NCI-H1092 treated with DMSO at 0.1 percent for 48 hours (cell line): ENCODE measurements at regions not wholly inside any gene's neighbourhood (a gene's known extent, or its start where the extent isn't known, plus 50 kb on each side); places are given as distances from the start of the nearest gene placed in this dataset.

ENCODE experiments used
- DNase-seq: peaks from one replicate; lab custom pipeline; 2025; lab: John Stamatoyannopoulos, UW

- no peak for DNase-seq
Measured at GRCh38 chr6:169946971-169947370, 195.5 kb downstream of the ERMARD start.

- no peak for DNase-seq
Measured at GRCh38 chr6:169945117-169945516, 193.7 kb downstream of the ERMARD start.

GRCh38 chr6:169944415-169944814 is 193.0 kb downstream of the ERMARD start:
- DNase-seq: no peak

- no peak for DNase-seq
Measured at GRCh38 chr6:169944061-169944337, 192.6 kb downstream of the ERMARD start.

- DNase-seq: no peak
Measured at GRCh38 chr6:169943241-169944060, 192.0 kb downstream of the ERMARD start.

GRCh38 chr6:169942173-169942572 is 190.8 kb downstream of the ERMARD start:
- DNase-seq: peak; percentile 30

- no peak for DNase-seq
Measured at GRCh38 chr6:169940481-169941271, 189.3 kb downstream of the ERMARD start.

GRCh38 chr6:169939554-169940164 is 188.2 kb downstream of the ERMARD start:
- no peak for DNase-seq

- no peak for DNase-seq
Measured at GRCh38 chr6:169938731-169939130, 187.3 kb downstream of the ERMARD start.

GRCh38 chr6:169938262-169938701 is 186.9 kb downstream of the ERMARD start:
- no peak for DNase-seq

GRCh38 chr6:169937389-169938261 is 186.2 kb downstream of the ERMARD start:
- DNase-seq: peak; percentile 30

- no peak for DNase-seq
Measured at GRCh38 chr6:169936355-169936975, 185.0 kb downstream of the ERMARD start.

GRCh38 chr6:169935861-169936260 is 184.4 kb downstream of the ERMARD start:
- DNase-seq: no peak

- DNase-seq: no peak
Measured at GRCh38 chr6:169935348-169935718, 183.9 kb downstream of the ERMARD start.

GRCh38 chr6:169934699-169935347 is 183.4 kb downstream of the ERMARD start:
- DNase-seq: no peak

GRCh38 chr6:169933839-169934698 is 182.6 kb downstream of the ERMARD start:
- DNase-seq: peak; percentile 84

GRCh38 chr6:169933251-169933821 is 181.9 kb downstream of the ERMARD start:
- peak; percentile 12 for DNase-seq

- no peak for DNase-seq
Measured at GRCh38 chr6:169932491-169932890, 181.1 kb downstream of the ERMARD start.

GRCh38 chr6:169931261-169931660 is 179.8 kb downstream of the ERMARD start:
- DNase-seq: peak; percentile 49

GRCh38 chr6:169930799-169931198 is 179.4 kb downstream of the ERMARD start:
- DNase-seq: peak; percentile 31
